Neural progenitor cell (in vitro differentiated cells): ENCODE measurements at regions not wholly inside any gene's neighbourhood (a gene's known extent, or its start where the extent isn't known, plus 50 kb on each side); places are given as distances from the start of the nearest gene placed in this dataset.

Experiments
- DNase-seq: peaks from one replicate; pipeline ENCODE4 v3.0.0-alpha.2; 2016; ENCODE audit warnings: low spot score
- H2AFZ ChIP-seq: fragments of 200-600 bp; sonication (generic); replicated peaks from 2 replicates; pipeline ENCODE4 v1.6.1; 2016; ENCODE audit warnings: antibody characterized with exemption
- H3F3A ChIP-seq: fragments of 200-600 bp; sonication (generic); 2 replicates; pipeline ENCODE4 v1.6.1; 2016; ENCODE audit warnings: antibody characterized with exemption, low read depth
- H3K27ac ChIP-seq: fragments of 200-600 bp; sonication (generic); 2 replicates; pipeline ENCODE4 v1.5.1; 2016; ENCODE audit warnings: mild to moderate bottlenecking
- H3K27me3 ChIP-seq: fragments of 200-600 bp; sonication (generic); 2 replicates; pipeline ENCODE4 v1.6.1; 2016; ENCODE audit warnings: mild to moderate bottlenecking, moderate library complexity
- H3K36me3 ChIP-seq: fragments of 200-600 bp; sonication (generic); 2 replicates; pipeline ENCODE4 v1.5.1; 2016
- H3K4me1 ChIP-seq: fragments of 200-600 bp; sonication (generic); 2 replicates; pipeline ENCODE4 v1.6.1; 2016; ENCODE audit warnings: mixed run types
- H3K4me2 ChIP-seq: fragments of 200-600 bp; sonication (generic); 2 replicates; pipeline ENCODE4 v1.6.1; 2016
- H3K4me3 ChIP-seq: fragments of 200-600 bp; sonication (generic); 2 replicates; pipeline ENCODE4 v1.5.1; 2016
- H3K79me2 ChIP-seq: fragments of 200-600 bp; sonication (generic); 2 replicates; pipeline ENCODE4 v1.6.1; 2016; ENCODE audit warnings: low read depth
- H3K9ac ChIP-seq: fragments of 200-600 bp; sonication (generic); 2 replicates; pipeline ENCODE4 v1.6.1; 2016
- H3K9me3 ChIP-seq: fragments of 200-600 bp; sonication (generic); 2 replicates; pipeline ENCODE4 v1.5.1; 2016; ENCODE audit warnings: low read depth
- H4K20me1 ChIP-seq: fragments of 200-600 bp; sonication (generic); 2 replicates; pipeline ENCODE4 v1.6.1; 2016; ENCODE audit warnings: low read depth
- H3K27ac Mint-ChIP-seq: 3 replicates; pipeline ENCODE4 v1.8.0; 2021; ENCODE audit warnings: mixed read lengths
- H3K27me3 Mint-ChIP-seq: 2 replicates; pipeline ENCODE4 v1.8.0; 2022; ENCODE audit warnings: low read depth, mild to moderate bottlenecking, inconsistent platforms, moderate library complexity, mixed read lengths; ENCODE audit not compliant: insufficient read depth
- H3K36me3 Mint-ChIP-seq: 3 replicates; pipeline ENCODE4 v1.8.0; 2021; ENCODE audit warnings: mixed read lengths
- H3K4me1 Mint-ChIP-seq: 3 replicates; pipeline ENCODE4 v1.8.0; 2021; ENCODE audit warnings: mixed read lengths
- H3K4me3 Mint-ChIP-seq: 3 replicates; pipeline ENCODE4 v1.8.0; 2021; ENCODE audit warnings: mild to moderate bottlenecking, moderate library complexity, mixed read lengths
- H3K9me3 Mint-ChIP-seq: 3 replicates; pipeline ENCODE4 v1.8.0; 2020; ENCODE audit warnings: mixed read lengths
- EZH2 ChIP-seq: fragments of 200-600 bp; sonication (generic); IDR thresholded peaks from 2 replicates; pipeline ENCODE4 v1.6.1; 2017; ENCODE audit warnings: antibody characterized with exemption, mild to moderate bottlenecking, moderate library complexity
- EZH2phosphoT487 ChIP-seq: fragments of 200-600 bp; sonication (generic); IDR thresholded peaks from 2 replicates; pipeline ENCODE4 v1.6.1; 2017; ENCODE audit warnings: antibody characterized with exemption
- TF ChIP-seq, protein P1 (sequence below): fragments of 200-600 bp; sonication (generic); IDR thresholded peaks from 2 replicates; pipeline ENCODE4 v1.5.1; 2017; ENCODE audit warnings: antibody characterized with exemption, mild to moderate bottlenecking

DNA sequence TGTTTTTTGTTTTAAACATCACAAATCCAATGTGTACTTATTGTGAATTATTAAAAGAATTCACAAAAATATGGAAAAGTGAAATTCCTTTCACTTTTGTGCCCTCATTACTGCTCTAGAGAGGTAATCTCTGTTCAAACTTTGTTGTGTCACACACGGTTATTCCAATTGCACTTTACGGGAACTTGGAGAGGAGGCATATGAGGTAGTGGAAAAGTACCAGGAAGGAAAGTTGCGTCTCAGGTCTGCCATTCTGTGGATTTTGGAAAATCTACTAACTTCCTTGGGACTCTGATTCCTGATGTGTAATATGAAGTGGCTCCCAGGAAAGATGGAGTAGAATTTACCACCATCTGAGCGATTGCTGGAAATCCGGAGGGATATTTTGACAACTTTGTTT is 90.9 kb upstream of the DCN start:
- no peak overlapping the region for H3K9ac ChIP-seq
- peaks cover 21% of the 10 kb centered on the region for H3K4me1 Mint-ChIP-seq

DNA sequence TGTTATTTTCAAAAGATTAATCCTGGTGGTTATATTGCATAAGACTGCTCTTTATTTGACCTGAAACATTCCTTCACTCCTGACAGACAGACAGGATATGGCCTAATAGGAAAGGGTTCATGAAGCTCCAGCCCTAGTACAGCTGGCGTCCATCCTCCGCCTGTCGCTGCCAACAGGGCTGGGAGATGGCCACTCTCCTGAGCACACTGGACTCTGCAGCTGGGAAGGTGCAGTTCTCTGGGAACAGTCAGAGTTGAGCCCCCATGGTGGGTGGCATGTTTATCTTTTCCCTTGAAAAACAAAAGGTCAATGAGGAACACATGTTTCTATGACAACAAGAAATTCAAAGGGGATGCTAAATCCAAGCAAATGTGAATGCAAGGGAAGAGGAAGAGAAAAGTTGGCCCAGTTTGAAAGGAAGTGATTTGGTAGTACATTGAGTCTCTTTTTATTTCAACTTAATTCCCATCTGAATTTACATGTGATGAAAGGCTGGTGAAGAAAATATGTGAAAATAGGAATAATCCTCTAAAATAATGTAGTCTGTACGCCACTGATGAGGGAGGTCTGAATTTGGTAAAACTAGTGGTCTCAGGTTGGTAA is 89.9 kb upstream of the DCN start:
- no peak overlapping the region for H3K4me3 ChIP-seq
- peaks cover 42% of the 10 kb centered on the region for H3K4me1 ChIP-seq
- no peaks in the 10 kb centered on the region for H4K20me1 ChIP-seq
- H2AFZ ChIP-seq: no peak overlapping the region
- H3K9ac ChIP-seq: no peak overlapping the region
- H3K27ac ChIP-seq: no peak overlapping the region
- H3K36me3 ChIP-seq: no peaks in the 10 kb centered on the region
- Mint-ChIP-seq H3K9me3 (peaks cover 3% of the 10 kb centered on the region), H3K36me3 (no peaks in the 10 kb centered on the region), H3K4me1 (peaks cover 21% of the 10 kb centered on the region), H3K27me3 (no peaks in the 10 kb centered on the region), H3K4me3 (no peak overlapping the region), H3K27ac (no peak overlapping the region)
- H3K27me3 ChIP-seq: no peaks in the 10 kb centered on the region
- peak overlapping the region; percentile 19 for H3K4me2 ChIP-seq
- DNase-seq: peak; percentile 58
- H3F3A ChIP-seq: no peaks in the 10 kb centered on the region
- H3K79me2 ChIP-seq: no peaks in the 10 kb centered on the region
- TF ChIP-seq EZH2phosphoT487 (no peak), EZH2 (no peak)
- TF ChIP-seq, protein P1, sequence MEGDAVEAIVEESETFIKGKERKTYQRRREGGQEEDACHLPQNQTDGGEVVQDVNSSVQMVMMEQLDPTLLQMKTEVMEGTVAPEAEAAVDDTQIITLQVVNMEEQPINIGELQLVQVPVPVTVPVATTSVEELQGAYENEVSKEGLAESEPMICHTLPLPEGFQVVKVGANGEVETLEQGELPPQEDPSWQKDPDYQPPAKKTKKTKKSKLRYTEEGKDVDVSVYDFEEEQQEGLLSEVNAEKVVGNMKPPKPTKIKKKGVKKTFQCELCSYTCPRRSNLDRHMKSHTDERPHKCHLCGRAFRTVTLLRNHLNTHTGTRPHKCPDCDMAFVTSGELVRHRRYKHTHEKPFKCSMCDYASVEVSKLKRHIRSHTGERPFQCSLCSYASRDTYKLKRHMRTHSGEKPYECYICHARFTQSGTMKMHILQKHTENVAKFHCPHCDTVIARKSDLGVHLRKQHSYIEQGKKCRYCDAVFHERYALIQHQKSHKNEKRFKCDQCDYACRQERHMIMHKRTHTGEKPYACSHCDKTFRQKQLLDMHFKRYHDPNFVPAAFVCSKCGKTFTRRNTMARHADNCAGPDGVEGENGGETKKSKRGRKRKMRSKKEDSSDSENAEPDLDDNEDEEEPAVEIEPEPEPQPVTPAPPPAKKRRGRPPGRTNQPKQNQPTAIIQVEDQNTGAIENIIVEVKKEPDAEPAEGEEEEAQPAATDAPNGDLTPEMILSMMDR: no peak
- no peaks in the 10 kb centered on the region for H3K9me3 ChIP-seq

More for the DNA sequence above, 90.9 kb upstream of the DCN start:
- no peak for TF ChIP-seq EZH2
- TF ChIP-seq EZH2phosphoT487: no peak
- TF ChIP-seq, protein P1: no peak
- H3K4me2 ChIP-seq: no peak overlapping the region
- H3K9me3 ChIP-seq: no peaks in the 10 kb centered on the region
- no peaks in the 10 kb centered on the region for H3F3A ChIP-seq
- DNase-seq: no peak
- H2AFZ ChIP-seq: peak overlapping the region; percentile 73
- H4K20me1 ChIP-seq: no peaks in the 10 kb centered on the region
- no peaks in the 10 kb centered on the region for H3K79me2 ChIP-seq
- Mint-ChIP-seq H3K9me3 (peaks cover 3% of the 10 kb centered on the region), H3K27ac (no peak overlapping the region), H3K27me3 (no peaks in the 10 kb centered on the region), H3K4me3 (no peak overlapping the region), H3K36me3 (no peaks in the 10 kb centered on the region)
- H3K4me1 ChIP-seq: peaks cover 41% of the 10 kb centered on the region
- no peaks in the 10 kb centered on the region for H3K27me3 ChIP-seq
- no peak overlapping the region for H3K27ac ChIP-seq
- no peaks in the 10 kb centered on the region for H3K36me3 ChIP-seq
- H3K4me3 ChIP-seq: no peak overlapping the region

DNA sequence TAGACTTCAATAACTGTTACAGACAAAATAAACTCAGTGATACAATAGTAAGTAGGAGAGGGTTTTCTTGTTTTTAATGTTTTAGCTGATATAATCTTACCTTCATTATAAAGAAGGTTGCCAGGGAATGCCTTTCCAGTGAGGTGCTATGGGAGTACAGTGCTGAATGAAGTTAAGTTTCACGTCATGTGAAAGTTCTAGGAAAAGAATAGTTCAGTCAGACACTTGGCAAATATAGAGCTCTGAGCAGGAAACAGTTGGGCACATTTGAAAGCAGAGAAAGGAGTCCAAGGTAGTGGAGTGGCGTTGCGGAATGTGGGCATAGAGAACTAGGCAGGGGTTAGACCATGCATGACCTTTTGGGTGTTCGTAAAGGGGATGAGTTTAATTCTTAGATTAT is 88.6 kb upstream of the DCN start:
- Mint-ChIP-seq H3K27ac (no peak overlapping the region), H3K4me1 (peaks cover 21% of the 10 kb centered on the region), H3K4me3 (no peak overlapping the region), H3K9me3 (peaks cover 3% of the 10 kb centered on the region), H3K27me3 (no peaks in the 10 kb centered on the region), H3K36me3 (no peaks in the 10 kb centered on the region)
- no peak for TF ChIP-seq EZH2phosphoT487
- TF ChIP-seq, protein P1: no peak
- Histone ChIP-seq H3K79me2 (no peaks in the 10 kb centered on the region), H2AFZ (no peak overlapping the region), H3K4me3 (no peak overlapping the region), H3K4me2 (no peak overlapping the region), H4K20me1 (no peaks in the 10 kb centered on the region), H3K9ac (no peak overlapping the region), H3K36me3 (no peaks in the 10 kb centered on the region), H3K27ac (no peak overlapping the region), H3K4me1 (peaks cover 42% of the 10 kb centered on the region), H3K27me3 (no peaks in the 10 kb centered on the region), H3F3A (no peaks in the 10 kb centered on the region), H3K9me3 (no peaks in the 10 kb centered on the region)
- DNase-seq: no peak
